Cardiac fibroblast (primary cell): ENCODE measurements at regions not wholly inside any gene's neighbourhood (a gene's known extent, or its start where the extent isn't known, plus 50 kb on each side); places are given as distances from the start of the nearest gene placed in this dataset.

ENCODE experiments used
- DNase-seq, 2 donors: peaks; one replicate each; pipeline versions ENCODE4 v3.0.0 to v3.0.0-alpha.2; 2010; ENCODE audit warnings: low read depth in 2 of 2
- H3K4me3 ChIP-seq, 2 donors: replicated peaks in 1 of 2; 1 replicate in 1 of 2; 2 replicates in 1 of 2; pipeline ENCODE4 v1.5.1; 2011; ENCODE audit warnings: low read depth in 2 of 2, low read length in 2 of 2, mild to moderate bottlenecking in 2 of 2, moderate library complexity in 1 of 2
- TF ChIP-seq, protein P1 (sequence below): IDR thresholded peaks from one replicate; pipeline ENCODE4 v1.5.1; 2011; ENCODE audit warnings: low read depth, mild to moderate bottlenecking, low read length, inconsistent platforms

GRCh38 chr10:36114913-36115312 lies 472.8 kb upstream of the FZD8 start:
- TF ChIP-seq, protein P1, sequence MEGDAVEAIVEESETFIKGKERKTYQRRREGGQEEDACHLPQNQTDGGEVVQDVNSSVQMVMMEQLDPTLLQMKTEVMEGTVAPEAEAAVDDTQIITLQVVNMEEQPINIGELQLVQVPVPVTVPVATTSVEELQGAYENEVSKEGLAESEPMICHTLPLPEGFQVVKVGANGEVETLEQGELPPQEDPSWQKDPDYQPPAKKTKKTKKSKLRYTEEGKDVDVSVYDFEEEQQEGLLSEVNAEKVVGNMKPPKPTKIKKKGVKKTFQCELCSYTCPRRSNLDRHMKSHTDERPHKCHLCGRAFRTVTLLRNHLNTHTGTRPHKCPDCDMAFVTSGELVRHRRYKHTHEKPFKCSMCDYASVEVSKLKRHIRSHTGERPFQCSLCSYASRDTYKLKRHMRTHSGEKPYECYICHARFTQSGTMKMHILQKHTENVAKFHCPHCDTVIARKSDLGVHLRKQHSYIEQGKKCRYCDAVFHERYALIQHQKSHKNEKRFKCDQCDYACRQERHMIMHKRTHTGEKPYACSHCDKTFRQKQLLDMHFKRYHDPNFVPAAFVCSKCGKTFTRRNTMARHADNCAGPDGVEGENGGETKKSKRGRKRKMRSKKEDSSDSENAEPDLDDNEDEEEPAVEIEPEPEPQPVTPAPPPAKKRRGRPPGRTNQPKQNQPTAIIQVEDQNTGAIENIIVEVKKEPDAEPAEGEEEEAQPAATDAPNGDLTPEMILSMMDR: no peak
- no peak overlapping the region for H3K4me3 ChIP-seq
- peak; percentile 66 to 92 for DNase-seq

DNA sequence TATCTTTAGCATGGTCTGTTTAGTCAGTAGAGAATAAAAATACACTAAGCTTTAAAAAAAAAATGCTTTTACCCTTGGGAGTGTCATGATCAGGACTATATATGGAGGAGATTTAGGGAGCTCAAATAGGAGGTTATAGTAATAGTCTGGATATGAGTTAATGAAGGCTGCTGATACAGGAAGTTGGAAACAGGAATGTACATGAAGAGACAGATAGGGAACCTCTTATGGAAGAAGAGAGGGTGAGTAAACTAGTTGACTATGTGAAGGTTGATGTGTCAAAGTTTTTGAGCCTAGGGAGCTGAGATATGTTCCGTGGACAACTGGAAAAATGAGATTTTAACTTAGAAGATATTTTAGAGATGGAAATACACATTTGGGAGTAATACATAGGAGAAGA lies 472.0 kb upstream of the FZD8 start:
- DNase-seq: peak in 1 of 2 donors; percentile 11
- TF ChIP-seq, protein P1: no peak
- H3K4me3 ChIP-seq: no peak overlapping the region

- TF ChIP-seq, protein P1: no peak
- DNase-seq: no peak
- no peak overlapping the region for H3K4me3 ChIP-seq
These were observed 469.6 kb upstream of the FZD8 start for GRCh38 chr10:36111676-36112075.

DNA sequence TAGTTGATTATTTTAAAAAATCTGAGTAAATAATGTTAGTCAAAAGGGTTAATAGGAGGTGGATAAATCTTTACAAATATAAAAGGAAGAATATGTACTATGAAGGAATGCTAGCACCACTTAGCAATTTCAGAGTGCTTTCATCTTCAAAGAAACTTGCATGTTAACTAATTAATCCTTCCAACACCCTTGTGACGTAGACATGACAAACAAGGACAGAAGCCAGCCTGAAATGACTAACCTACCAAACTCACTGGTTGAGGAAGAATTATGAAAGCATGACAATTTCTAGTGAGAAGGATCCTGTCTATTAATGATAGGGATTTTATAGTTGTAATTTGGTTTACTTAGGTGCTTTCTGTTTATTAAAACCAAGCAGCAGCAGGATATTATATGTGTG lies 468.0 kb upstream of the FZD8 start:
- TF ChIP-seq, protein P1: no peak
- no peak for DNase-seq
- no peak overlapping the region for H3K4me3 ChIP-seq

GRCh38 chr10:36109399-36110023 lies 467.4 kb upstream of the FZD8 start:
- no peak for DNase-seq
- no peak overlapping the region for H3K4me3 ChIP-seq
- TF ChIP-seq, protein P1: no peak

DNA sequence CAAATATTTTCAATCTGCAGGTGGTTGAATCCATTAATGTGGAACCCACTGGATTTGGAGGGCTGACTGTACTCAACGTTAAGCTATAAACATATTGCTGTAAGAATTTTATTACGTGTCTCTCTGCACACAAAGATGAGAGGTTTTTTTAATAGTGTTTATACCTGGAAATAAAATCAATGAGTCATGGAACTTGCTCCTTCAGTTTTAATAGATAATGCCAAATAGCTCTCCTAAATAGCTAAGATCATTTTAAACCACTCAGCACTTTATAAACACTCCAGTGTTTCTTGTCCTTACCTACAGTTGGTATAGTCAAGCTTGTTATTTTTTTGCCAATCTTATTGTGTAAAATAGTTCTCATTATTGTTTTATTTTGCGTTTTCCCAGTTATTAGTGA lies 455.6 kb upstream of the FZD8 start:
- H3K4me3 ChIP-seq: no peak overlapping the region
- TF ChIP-seq, protein P1: no peak

GRCh38 chr10:36096576-36096975 lies 454.5 kb upstream of the FZD8 start:
- DNase-seq: peak in 1 of 2 donors; percentile 67
- TF ChIP-seq, protein P1: no peak
- H3K4me3 ChIP-seq: no peak overlapping the region

More for the DNA sequence above, 455.6 kb upstream of the FZD8 start:
- DNase-seq: no peak
